ENCODE measurements at regions not wholly inside any gene's neighbourhood (a gene's known extent, or its start where the extent isn't known, plus 50 kb on each side); places are given as distances from the start of the nearest gene placed in this dataset.

GRCh38 chr11:15704556-15704955, 589.8 kb downstream of the INSC start:
- H3K4me3 ChIP-seq (ENCODE audit: low read depth, low read length) = no peak overlapping the region

GRCh38 chr11:15705891-15706290, 591.2 kb downstream of the INSC start:
- TF ChIP-seq, protein P1, sequence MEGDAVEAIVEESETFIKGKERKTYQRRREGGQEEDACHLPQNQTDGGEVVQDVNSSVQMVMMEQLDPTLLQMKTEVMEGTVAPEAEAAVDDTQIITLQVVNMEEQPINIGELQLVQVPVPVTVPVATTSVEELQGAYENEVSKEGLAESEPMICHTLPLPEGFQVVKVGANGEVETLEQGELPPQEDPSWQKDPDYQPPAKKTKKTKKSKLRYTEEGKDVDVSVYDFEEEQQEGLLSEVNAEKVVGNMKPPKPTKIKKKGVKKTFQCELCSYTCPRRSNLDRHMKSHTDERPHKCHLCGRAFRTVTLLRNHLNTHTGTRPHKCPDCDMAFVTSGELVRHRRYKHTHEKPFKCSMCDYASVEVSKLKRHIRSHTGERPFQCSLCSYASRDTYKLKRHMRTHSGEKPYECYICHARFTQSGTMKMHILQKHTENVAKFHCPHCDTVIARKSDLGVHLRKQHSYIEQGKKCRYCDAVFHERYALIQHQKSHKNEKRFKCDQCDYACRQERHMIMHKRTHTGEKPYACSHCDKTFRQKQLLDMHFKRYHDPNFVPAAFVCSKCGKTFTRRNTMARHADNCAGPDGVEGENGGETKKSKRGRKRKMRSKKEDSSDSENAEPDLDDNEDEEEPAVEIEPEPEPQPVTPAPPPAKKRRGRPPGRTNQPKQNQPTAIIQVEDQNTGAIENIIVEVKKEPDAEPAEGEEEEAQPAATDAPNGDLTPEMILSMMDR (IDR thresholded peaks at IDR 0.05; ENCODE audit: insufficient read depth, low read depth, low read length) = no peak
- peak; percentile 83 for DNase-seq (ENCODE audit: low read depth)
- no peak overlapping the region for H3K4me3 ChIP-seq (ENCODE audit: low read depth, low read length)

More at GRCh38 chr11:15704556-15704955, 589.8 kb downstream of the INSC start:
- DNase-seq (ENCODE audit: low read depth) = no peak
- TF ChIP-seq, protein P1 (IDR thresholded peaks at IDR 0.05; ENCODE audit: insufficient read depth, low read depth, low read length) = no peak

DNA sequence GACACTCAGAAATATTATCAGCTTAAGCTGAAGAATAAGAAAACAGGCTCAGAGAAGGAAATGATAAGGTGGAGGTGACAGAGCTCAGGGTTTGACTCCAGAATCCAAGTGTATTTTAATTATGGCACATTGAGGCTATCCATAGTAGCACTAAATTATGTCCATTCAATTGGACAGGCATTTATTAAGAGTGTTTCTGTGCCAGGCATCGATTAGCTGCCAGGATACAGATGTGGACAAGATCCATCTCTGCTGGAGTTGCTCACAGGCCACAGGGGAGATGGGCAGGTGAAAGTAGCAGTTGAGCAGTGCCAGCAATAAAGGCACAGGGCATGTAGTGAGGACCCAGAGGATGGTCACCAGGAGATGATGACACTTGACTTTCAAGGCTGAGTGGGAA, 592.5 kb downstream of the INSC start:
- no peak for DNase-seq (ENCODE audit: low read depth)
- no peak overlapping the region for H3K4me3 ChIP-seq (ENCODE audit: low read depth, low read length)
- TF ChIP-seq, protein P1 (IDR thresholded peaks at IDR 0.05; ENCODE audit: insufficient read depth, low read depth, low read length) = no peak

- TF ChIP-seq, protein P1 (IDR thresholded peaks at IDR 0.05; ENCODE audit: insufficient read depth, low read depth, low read length) = peak; percentile 20
- peak; percentile 90 for DNase-seq (ENCODE audit: low read depth)
- no peak overlapping the region for H3K4me3 ChIP-seq (ENCODE audit: low read depth, low read length)
Measured at GRCh38 chr11:15707971-15708370, 593.2 kb downstream of the INSC start.

DNA sequence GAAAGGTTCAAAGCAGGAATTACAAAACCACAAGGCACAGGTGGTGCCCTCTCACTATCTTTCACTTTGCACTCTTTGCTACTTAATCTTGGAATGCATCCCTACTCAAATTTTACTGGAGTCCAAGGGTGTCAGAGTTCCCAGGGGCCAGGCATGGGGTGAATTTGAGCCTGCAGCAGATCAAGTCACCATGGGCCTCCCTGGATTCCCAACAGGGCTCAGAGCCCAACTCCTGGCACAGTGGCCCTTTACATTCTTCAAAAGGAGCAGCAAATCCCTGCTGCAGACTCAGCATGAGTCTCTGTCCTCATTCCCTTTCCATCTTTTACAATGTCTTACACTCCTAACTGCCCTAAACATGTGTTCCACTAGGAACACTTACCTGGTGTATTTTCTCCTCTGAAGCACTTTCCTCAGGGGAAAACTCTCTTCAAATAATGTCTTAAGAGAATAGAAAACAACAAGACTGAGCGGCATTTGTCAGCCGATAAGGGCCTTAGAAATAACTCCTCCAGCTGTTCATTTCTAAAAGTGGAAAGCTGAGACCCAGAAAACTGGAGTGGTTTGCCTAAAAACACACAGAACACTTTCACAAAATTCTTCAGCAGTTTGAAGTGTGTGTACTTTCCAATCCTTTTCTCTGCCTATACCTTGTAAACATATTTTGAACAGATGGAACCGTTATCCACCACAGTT, 596.0 kb downstream of the INSC start:
- no peak overlapping the region for H3K4me3 ChIP-seq (ENCODE audit: low read depth, low read length)
- TF ChIP-seq, protein P1 (IDR thresholded peaks at IDR 0.05; ENCODE audit: insufficient read depth, low read depth, low read length) = no peak
- peak; percentile 36 for DNase-seq (ENCODE audit: low read depth)

DNA sequence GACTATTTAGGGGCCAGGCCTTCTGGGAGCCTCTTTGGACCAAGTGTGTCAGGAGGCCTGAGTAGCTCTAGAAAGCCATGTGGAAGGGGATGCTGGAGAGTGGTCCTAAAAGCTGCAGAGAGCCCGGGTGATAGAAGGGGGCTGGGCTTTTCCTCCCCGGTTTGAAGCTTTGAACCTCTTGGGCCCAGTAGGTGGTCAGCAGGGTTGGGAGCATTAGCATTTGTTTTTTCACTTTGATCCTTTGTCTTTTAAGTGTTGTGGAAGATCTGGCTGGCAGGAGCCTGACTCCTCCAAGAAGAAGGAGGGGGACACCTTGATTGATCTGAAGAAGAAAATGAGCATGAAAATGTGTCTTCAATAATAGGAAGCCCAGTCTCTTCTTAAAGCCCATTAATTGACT, 596.6 kb downstream of the INSC start:
- no peak for DNase-seq (ENCODE audit: low read depth)
- TF ChIP-seq, protein P1 (IDR thresholded peaks at IDR 0.05; ENCODE audit: insufficient read depth, low read depth, low read length) = no peak

More for the DNA sequence above, 596.6 kb downstream of the INSC start:
- no peak overlapping the region for H3K4me3 ChIP-seq (ENCODE audit: low read depth, low read length)
